DND-41 (cell line): ENCODE measurements at regions not wholly inside any gene's neighbourhood (a gene's known extent, or its start where the extent isn't known, plus 50 kb on each side); places are given as distances from the start of the nearest gene placed in this dataset.

Experiments used
- ATAC-seq: fragments of 200-7000 bp; cut with Tn5 transposase; 3 replicates; pipeline ENCODE4 v1.9.1; 2021; ENCODE audit warnings: low read depth; ENCODE audit not compliant: insufficient read depth
- DNase-seq: peaks from one replicate; pipeline ENCODE4 v3.0.0-alpha.2; 2020
- H2AFZ ChIP-seq: 2 replicates; pipeline ENCODE4 v1.6.0; 2012; ENCODE audit warnings: low read depth, low read length
- H3K27ac ChIP-seq: 2 replicates; pipeline ENCODE4 v1.5.1; 2012; ENCODE audit warnings: low read length, inconsistent platforms
- H3K27me3 ChIP-seq: fragments of 200-600 bp; sonication (generic); 2 replicates; pipeline ENCODE4 v1.6.0; 2012; ENCODE audit warnings: low read length, mild to moderate bottlenecking, inconsistent platforms; ENCODE audit not compliant: insufficient read depth, poor library complexity
- H3K36me3 ChIP-seq: 2 replicates; pipeline ENCODE4 v1.5.1; 2012; ENCODE audit warnings: low read length, inconsistent platforms; ENCODE audit not compliant: insufficient read depth
- H3K4me1 ChIP-seq: 2 replicates; pipeline ENCODE4 v1.5.1; 2012; ENCODE audit warnings: mild to moderate bottlenecking, low read length; ENCODE audit not compliant: insufficient read depth
- H3K4me2 ChIP-seq: 2 replicates; pipeline ENCODE4 v1.6.0; 2012; ENCODE audit warnings: mild to moderate bottlenecking, moderate library complexity, low read length, inconsistent platforms; ENCODE audit not compliant: insufficient read depth
- H3K4me3 ChIP-seq, 2 experiments: fragments of 200-600 bp in 1 of 2; shearing (Covaris generic) in 1 of 2; 2 replicates each; pipeline ENCODE4 v1.5.1; 2012 to 2016; ENCODE audit warnings: inconsistent platforms in 2 of 2, low read length in 2 of 2, mild to moderate bottlenecking in 2 of 2, low read depth in 1 of 2, moderate library complexity in 1 of 2
- H3K79me2 ChIP-seq: 2 replicates; pipeline ENCODE4 v1.6.0; 2012; ENCODE audit warnings: low read length, inconsistent platforms; ENCODE audit not compliant: insufficient read depth
- H3K9ac ChIP-seq: 2 replicates; pipeline ENCODE4 v1.6.0; 2012; ENCODE audit warnings: low read depth, mild to moderate bottlenecking, inconsistent platforms, low read length, moderate library complexity
- H3K9me3 ChIP-seq: 2 replicates; pipeline ENCODE4 v1.5.1; 2012; ENCODE audit warnings: low read length, moderate library complexity, mild to moderate bottlenecking, inconsistent platforms; ENCODE audit not compliant: insufficient read depth, severe bottlenecking
- H4K20me1 ChIP-seq: 2 replicates; pipeline ENCODE4 v1.6.0; 2012; ENCODE audit warnings: low read length; ENCODE audit not compliant: insufficient read depth
- CTCF ChIP-seq: IDR thresholded peaks from 2 replicates; pipeline ENCODE4 v1.5.1; 2012; ENCODE audit warnings: borderline replicate concordance, low read length, moderate library complexity, mild to moderate bottlenecking; ENCODE audit not compliant: poor library complexity, severe bottlenecking; ENCODE audit errors: extremely low read depth
- EZH2 ChIP-seq: IDR thresholded peaks from 3 replicates; pipeline ENCODE4 v1.6.1; 2012; ENCODE audit warnings: borderline replicate concordance, low read depth, mild to moderate bottlenecking, moderate library complexity, low read length, inconsistent platforms; ENCODE audit not compliant: severe bottlenecking

GRCh38 chr16:22699356-22699755 is 114.6 kb upstream of the HS3ST2 start:
- no peak for TF ChIP-seq CTCF
- no peak for TF ChIP-seq EZH2

GRCh38 chr16:22705799-22706198 is 108.2 kb upstream of the HS3ST2 start:
- Histone ChIP-seq H3K36me3 (no peaks in the 10 kb centered on the region), H3K9ac (no peak overlapping the region), H3K79me2 (no peaks in the 10 kb centered on the region), H3K4me1 (no peaks in the 10 kb centered on the region), H3K4me3 (no peak overlapping the region), H2AFZ (no peak overlapping the region), H3K27me3 (no peaks in the 10 kb centered on the region), H4K20me1 (no peaks in the 10 kb centered on the region), H3K9me3 (no peaks in the 10 kb centered on the region), H3K27ac (no peak overlapping the region), H3K4me2 (no peak overlapping the region)
- no peak for ATAC-seq
- DNase-seq = no peak
- no peak for TF ChIP-seq CTCF
- no peak for TF ChIP-seq EZH2

More at GRCh38 chr16:22699356-22699755, 114.6 kb upstream of the HS3ST2 start:
- no peaks in the 10 kb centered on the region for H4K20me1 ChIP-seq
- no peaks in the 10 kb centered on the region for H3K79me2 ChIP-seq
- H3K4me1 ChIP-seq = no peaks in the 10 kb centered on the region
- H3K9me3 ChIP-seq = no peaks in the 10 kb centered on the region
- no peak overlapping the region for H3K9ac ChIP-seq
- H2AFZ ChIP-seq = no peak overlapping the region
- no peaks in the 10 kb centered on the region for H3K36me3 ChIP-seq
- H3K27ac ChIP-seq = no peak overlapping the region
- no peak overlapping the region for H3K4me2 ChIP-seq
- H3K27me3 ChIP-seq = peaks cover 9% of the 10 kb centered on the region
- no peak for DNase-seq
- H3K4me3 ChIP-seq = no peak overlapping the region
- ATAC-seq = no peak

- no peak overlapping the region for H3K4me3 ChIP-seq
- H3K9me3 ChIP-seq = peaks cover 3% of the 10 kb centered on the region
- H3K79me2 ChIP-seq = no peaks in the 10 kb centered on the region
- H3K9ac ChIP-seq = no peak overlapping the region
- ATAC-seq = no peak
- no peak overlapping the region for H2AFZ ChIP-seq
- no peaks in the 10 kb centered on the region for H3K36me3 ChIP-seq
- no peaks in the 10 kb centered on the region for H4K20me1 ChIP-seq
- no peaks in the 10 kb centered on the region for H3K27me3 ChIP-seq
- no peak overlapping the region for H3K4me2 ChIP-seq
- H3K27ac ChIP-seq = no peak overlapping the region
- H3K4me1 ChIP-seq = no peaks in the 10 kb centered on the region
- no peak for DNase-seq
- TF ChIP-seq CTCF = no peak
- no peak for TF ChIP-seq EZH2
These were observed 103.6 kb upstream of the HS3ST2 start for GRCh38 chr16:22710326-22710725.

- H3K79me2 ChIP-seq = no peaks in the 10 kb centered on the region
- ATAC-seq = no peak
- H2AFZ ChIP-seq = no peak overlapping the region
- H3K27ac ChIP-seq = no peak overlapping the region
- no peak overlapping the region for H3K9ac ChIP-seq
- TF ChIP-seq CTCF (no peak), EZH2 (no peak)
- H3K27me3 ChIP-seq = no peaks in the 10 kb centered on the region
- no peaks in the 10 kb centered on the region for H4K20me1 ChIP-seq
- H3K4me2 ChIP-seq = no peak overlapping the region
- no peaks in the 10 kb centered on the region for H3K36me3 ChIP-seq
- DNase-seq = no peak
- H3K4me3 ChIP-seq = no peak overlapping the region
- H3K4me1 ChIP-seq = no peaks in the 10 kb centered on the region
- H3K9me3 ChIP-seq = peaks cover 3% of the 10 kb centered on the region
These were observed 102.1 kb upstream of the HS3ST2 start for GRCh38 chr16:22711847-22712246.
